HEK293 (cell line): ENCODE measurements at regions not wholly inside any gene's neighbourhood (a gene's known extent, or its start where the extent isn't known, plus 50 kb on each side); places are given as distances from the start of the nearest gene placed in this dataset.
"Not testable (repeated sequence)": the region's sequence is repeated elsewhere in the genome, so short reads cannot be mapped to it uniquely, and the experiment has no call there.

Experiments used
- CTCF ChIA-PET: fragments of 350-600 bp; formaldehyde crosslinking; extraction: SDS; loops from one replicate; lab custom pipeline; 2021; ENCODE audit warnings: antibody characterized with exemption; lab: Yijun Ruan, JAX
- POLR2A ChIA-PET: fragments of 300-600 bp; formaldehyde crosslinking; extraction: SDS; loops from one replicate; lab custom pipeline; 2020; ENCODE audit warnings: antibody characterized with exemption, inconsistent platforms; lab: Yijun Ruan, JAX
- H3K27ac ChIP-seq: fragments of 200-500 bp; sonication (Bioruptor generic); 2 replicates; pipeline ENCODE4 v1.5.1; 2014; ENCODE audit warnings: low read depth, low read length, control low read depth, inconsistent platforms; ENCODE audit errors: extremely low read depth
- H3K36me3 ChIP-seq, 2 experiments: fragments of 200-500 bp in 1 of 2; sonication (Bioruptor generic) in 1 of 2; 1 replicate in 1 of 2; 2 replicates in 1 of 2; pipeline ENCODE4 v1.5.1; 2014 to 2017; ENCODE audit warnings: inconsistent platforms in 2 of 2, low read length in 2 of 2; ENCODE audit not compliant: control insufficient read depth in 2 of 2, insufficient read depth in 1 of 2
- H3K4me1 ChIP-seq: fragments of 200-500 bp; sonication (Bioruptor generic); 2 replicates; pipeline ENCODE4 v1.5.1; 2014; ENCODE audit warnings: mild to moderate bottlenecking, low read length, inconsistent platforms; ENCODE audit not compliant: control insufficient read depth, insufficient read depth
- H3K4me3 ChIP-seq: 2 replicates; pipeline ENCODE4 v1.5.1; 2011; ENCODE audit warnings: low read depth, mild to moderate bottlenecking, control low read depth, low read length, moderate library complexity
- H3K9me3 ChIP-seq: fragments of 200-500 bp; sonication (Bioruptor generic); 2 replicates; pipeline ENCODE4 v1.5.1; 2014; ENCODE audit warnings: low read depth, low read length, inconsistent platforms; ENCODE audit not compliant: control insufficient read depth, insufficient read depth
- KLF9 ChIP-seq: fragments of 450-650 bp; formaldehyde crosslinking; IDR thresholded peaks from 2 replicates; pipeline ENCODE4 v1.5.1; 2016; ENCODE audit warnings: missing biosample characterization, missing genetic modification characterization, low read depth
- MZF1 ChIP-seq: fragments of 450-650 bp; formaldehyde crosslinking; IDR thresholded peaks from 2 replicates; pipeline ENCODE4 v1.5.1; 2017; ENCODE audit warnings: missing biosample characterization, missing genetic modification characterization, borderline replicate concordance
- PRDM4 ChIP-seq: fragments of 450-650 bp; formaldehyde crosslinking; IDR thresholded peaks from 2 replicates; pipeline ENCODE4 v1.5.1; 2017; ENCODE audit warnings: missing biosample characterization, missing genetic modification characterization
- SCRT2 ChIP-seq: fragments of 450-650 bp; formaldehyde crosslinking; IDR thresholded peaks from 2 replicates; pipeline ENCODE4 v1.5.1; 2016; ENCODE audit warnings: missing biosample characterization, missing genetic modification characterization
- ZBTB10 ChIP-seq: fragments of 450-650 bp; formaldehyde crosslinking; IDR thresholded peaks from 2 replicates; pipeline ENCODE4 v1.5.1; 2016; ENCODE audit warnings: missing biosample characterization, missing genetic modification characterization
- ZBTB6 ChIP-seq: fragments of 450-650 bp; formaldehyde crosslinking; IDR thresholded peaks from 2 replicates; pipeline ENCODE4 v1.5.1; 2017; ENCODE audit warnings: missing biosample characterization, missing genetic modification characterization
- ZEB2 ChIP-seq: fragments of 450-650 bp; formaldehyde crosslinking; IDR thresholded peaks from 2 replicates; pipeline ENCODE4 v1.5.1; 2016; ENCODE audit warnings: missing biosample characterization, missing genetic modification characterization
- ZNF391 ChIP-seq: fragments of 450-650 bp; formaldehyde crosslinking; IDR thresholded peaks from 2 replicates; pipeline ENCODE4 v1.5.1; 2016; ENCODE audit warnings: low read depth, missing biosample characterization, missing genetic modification characterization, borderline replicate concordance
- ZNF433 ChIP-seq: fragments of 450-650 bp; formaldehyde crosslinking; IDR thresholded peaks from 2 replicates; pipeline ENCODE4 v1.5.1; 2016; ENCODE audit warnings: missing biosample characterization, missing genetic modification characterization, low read depth
- ZNF549 ChIP-seq: fragments of 450-650 bp; IDR thresholded peaks from 2 replicates; pipeline ENCODE4 v1.5.1; 2018; ENCODE audit warnings: missing biosample characterization, missing genetic modification characterization, mild to moderate bottlenecking, inconsistent platforms, moderate library complexity
- ZNF560 ChIP-seq: fragments of 450-650 bp; formaldehyde crosslinking; IDR thresholded peaks from 2 replicates; pipeline ENCODE4 v1.5.1; 2017; ENCODE audit warnings: missing biosample characterization, missing genetic modification characterization, borderline replicate concordance
- ZNF629 ChIP-seq: fragments of 450-650 bp; formaldehyde crosslinking; IDR thresholded peaks from 2 replicates; pipeline ENCODE4 v1.5.1; 2017; ENCODE audit warnings: missing biosample characterization, missing genetic modification characterization
- ZNF654 ChIP-seq: fragments of 450-650 bp; formaldehyde crosslinking; IDR thresholded peaks from 2 replicates; pipeline ENCODE4 v1.5.1; 2016; ENCODE audit warnings: low read depth, missing biosample characterization, missing genetic modification characterization
- ZNF777 ChIP-seq: fragments of 450-650 bp; formaldehyde crosslinking; IDR thresholded peaks from 2 replicates; pipeline ENCODE4 v1.5.1; 2017; ENCODE audit warnings: missing biosample characterization, missing genetic modification characterization, borderline replicate concordance
- ZXDB ChIP-seq: fragments of 450-650 bp; formaldehyde crosslinking; IDR thresholded peaks from 2 replicates; pipeline ENCODE4 v1.5.1; 2016; ENCODE audit warnings: missing biosample characterization, missing genetic modification characterization
- TF ChIP-seq, protein P1 (sequence below): fragments of 450-650 bp; IDR thresholded peaks from 2 replicates; pipeline ENCODE4 v1.5.1; 2018; ENCODE audit warnings: missing biosample characterization, missing genetic modification characterization

GRCh38 chr4:62500296-62500695 is 1300.2 kb downstream of the ADGRL3 start:
- TF ChIP-seq ZNF433 (tag by site-specific recombination) (no peak), ZXDB (tag by site-specific recombination) (no peak), ZBTB10 (tag by site-specific recombination) (no peak), SCRT2 (tag by site-specific recombination) (no peak), ZNF549 (tag by site-specific recombination) (no peak)
- Histone ChIP-seq H3K27ac (no peak overlapping the region), H3K9me3 (no peaks in the 10 kb centered on the region), H3K4me1 (no peaks in the 10 kb centered on the region), H3K4me3 (no peak overlapping the region), H3K36me3 (no peaks in the 10 kb centered on the region)
- ChIA-PET CTCF (no interaction called here), POLR2A (no interaction called here)

GRCh38 chr4:62495032-62495431 is 1294.9 kb downstream of the ADGRL3 start:
- TF ChIP-seq ZNF629 (tag by site-specific recombination) = no peak
- no peak for TF ChIP-seq PRDM4 (tag by site-specific recombination)
- no peak for TF ChIP-seq ZNF549 (tag by site-specific recombination)
- TF ChIP-seq ZNF777 (tag by site-specific recombination) = no peak
- TF ChIP-seq KLF9 (tag by site-specific recombination) = no peak
- TF ChIP-seq ZNF654 (tag by site-specific recombination) = no peak
- no peak for TF ChIP-seq ZNF560 (tag by site-specific recombination)
- TF ChIP-seq MZF1 (tag by site-specific recombination) = no peak
- no peak for TF ChIP-seq ZBTB6
- TF ChIP-seq, protein P1, sequence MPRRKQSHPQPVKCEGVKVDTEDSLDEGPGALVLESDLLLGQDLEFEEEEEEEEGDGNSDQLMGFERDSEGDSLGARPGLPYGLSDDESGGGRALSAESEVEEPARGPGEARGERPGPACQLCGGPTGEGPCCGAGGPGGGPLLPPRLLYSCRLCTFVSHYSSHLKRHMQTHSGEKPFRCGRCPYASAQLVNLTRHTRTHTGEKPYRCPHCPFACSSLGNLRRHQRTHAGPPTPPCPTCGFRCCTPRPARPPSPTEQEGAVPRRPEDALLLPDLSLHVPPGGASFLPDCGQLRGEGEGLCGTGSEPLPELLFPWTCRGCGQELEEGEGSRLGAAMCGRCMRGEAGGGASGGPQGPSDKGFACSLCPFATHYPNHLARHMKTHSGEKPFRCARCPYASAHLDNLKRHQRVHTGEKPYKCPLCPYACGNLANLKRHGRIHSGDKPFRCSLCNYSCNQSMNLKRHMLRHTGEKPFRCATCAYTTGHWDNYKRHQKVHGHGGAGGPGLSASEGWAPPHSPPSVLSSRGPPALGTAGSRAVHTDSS (tag by site-specific recombination) = no peak
- TF ChIP-seq ZNF391 = no peak
- no peak for TF ChIP-seq ZEB2 (tag by site-specific recombination)
- Histone ChIP-seq H3K4me1 (no peaks in the 10 kb centered on the region), H3K4me3 (no peak overlapping the region), H3K9me3 (no peaks in the 10 kb centered on the region), H3K27ac (no peak overlapping the region), H3K36me3 (no peaks in the 10 kb centered on the region)
- ChIA-PET POLR2A (no interaction called here), CTCF (no interaction called here)

DNA sequence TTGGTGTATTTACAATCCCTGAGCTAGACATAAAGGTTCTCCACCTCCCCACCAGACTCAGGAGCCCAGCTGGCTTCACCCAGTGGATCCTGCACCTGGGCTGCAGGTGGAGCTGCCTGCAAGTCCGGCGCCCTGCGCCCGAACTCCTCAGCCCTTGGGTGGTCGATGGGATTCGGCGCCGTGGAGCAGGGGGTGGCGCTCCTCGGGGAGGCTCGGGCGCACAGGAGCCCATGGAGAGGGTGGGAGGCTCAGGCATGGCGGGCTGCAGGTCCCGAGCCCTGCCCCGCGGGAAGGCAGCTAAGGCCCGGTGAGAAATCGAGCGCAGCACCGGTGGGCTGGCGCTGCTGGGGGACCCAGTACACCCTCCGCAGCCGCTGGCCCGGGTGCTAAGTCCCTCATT is 1291.6 kb downstream of the ADGRL3 start:
- H3K27ac ChIP-seq, H3K4me1 ChIP-seq, H3K36me3 ChIP-seq, H3K4me3 ChIP-seq, CTCF ChIA-PET, POLR2A ChIA-PET, H3K9me3 ChIP-seq: not testable (repeated sequence)
